Esophagus (tissue), 2 donors: ENCODE measurements at regions not wholly inside any gene's neighbourhood (a gene's known extent, or its start where the extent isn't known, plus 50 kb on each side); places are given as distances from the start of the nearest gene placed in this dataset.

ENCODE experiments used
- H3K27ac ChIP-seq, 2 donors: one replicate each; pipeline ENCODE4 v1.5.1; 2013; ENCODE audit warnings: low read depth in 2 of 2, mild to moderate bottlenecking in 2 of 2, inconsistent platforms in 1 of 2, low read length in 1 of 2, moderate library complexity in 1 of 2
- H3K27me3 ChIP-seq, 2 donors: one replicate each; pipeline ENCODE4 v1.6.1; 2013; ENCODE audit warnings: low read length in 2 of 2, control low read depth in 1 of 2, mild to moderate bottlenecking in 1 of 2; ENCODE audit not compliant: insufficient read depth in 2 of 2, control insufficient read depth in 1 of 2
- H3K36me3 ChIP-seq, 2 donors: one replicate each; pipeline ENCODE4 v1.6.1; 2013; ENCODE audit warnings: low read length in 1 of 2; ENCODE audit not compliant: control insufficient read depth in 2 of 2, insufficient read depth in 2 of 2
- H3K4me1 ChIP-seq, 2 donors: one replicate each; pipeline ENCODE4 v1.6.1; 2013; ENCODE audit warnings: low read length in 1 of 2; ENCODE audit not compliant: control insufficient read depth in 2 of 2, insufficient read depth in 2 of 2
- H3K4me3 ChIP-seq, 2 donors: one replicate each; pipeline ENCODE4 v1.5.1; 2013; ENCODE audit warnings: low read length in 2 of 2, mild to moderate bottlenecking in 2 of 2, low read depth in 1 of 2, moderate library complexity in 1 of 2
- H3K9me3 ChIP-seq, 2 donors: one replicate each; pipeline ENCODE4 v1.6.1; 2013; ENCODE audit warnings: mild to moderate bottlenecking in 2 of 2, low read depth in 1 of 2, low read length in 1 of 2, moderate library complexity in 1 of 2; ENCODE audit not compliant: control insufficient read depth in 2 of 2, insufficient read depth in 1 of 2
- WGBS, 2 donors: extraction: QIAGEN DNeasy Blood & Tissue Kit; methylation state at CpG; one replicate each; pipeline ENCODE4 v1.1.7; 2013; 5-methylcytosine and 5-hydroxymethylcytosine counted together
- donor health status: healthy with polysubstance abuse.
- donor health status: Bipolar disorder and iron deficiency.

GRCh38 chr5:23629396-23629795 lies 122.0 kb downstream of the PRDM9 start:
- no peak overlapping the region for H3K4me3 ChIP-seq

GRCh38 chr5:23631302-23632045 lies 124.1 kb downstream of the PRDM9 start:
- WGBS, 2 donors, result 66 to 69% methylated on average over 2 of the region's 2 CpGs
- Histone ChIP-seq H3K4me1 (no peaks in the 10 kb centered on the region), H3K36me3 (no peaks in the 10 kb centered on the region), H3K9me3 (no peaks in the 10 kb centered on the region), H3K4me3 (no peak overlapping the region), H3K27me3 (no peaks in the 10 kb centered on the region), H3K27ac (no peak overlapping the region)

More at GRCh38 chr5:23629396-23629795, 122.0 kb downstream of the PRDM9 start:
- Histone ChIP-seq H3K9me3 (no peaks in the 10 kb centered on the region), H3K27me3 (no peaks in the 10 kb centered on the region), H3K27ac (no peak overlapping the region), H3K4me1 (no peaks in the 10 kb centered on the region), H3K36me3 (no peaks in the 10 kb centered on the region)
- WGBS, 2 donors, result 75 to 84% methylated on average over 2 of the region's 2 CpGs

GRCh38 chr5:23635938-23636337 lies 128.5 kb downstream of the PRDM9 start:
- no peaks in the 10 kb centered on the region for H3K27me3 ChIP-seq
- no peak overlapping the region for H3K4me3 ChIP-seq
- no peaks in the 10 kb centered on the region for H3K4me1 ChIP-seq
- no peaks in the 10 kb centered on the region for H3K9me3 ChIP-seq
- no peaks in the 10 kb centered on the region for H3K36me3 ChIP-seq
- H3K27ac ChIP-seq, result no peak overlapping the region

GRCh38 chr5:23639326-23639725 lies 131.9 kb downstream of the PRDM9 start:
- Histone ChIP-seq H3K27ac (no peak overlapping the region), H3K36me3 (no peaks in the 10 kb centered on the region), H3K4me3 (no peak overlapping the region), H3K4me1 (no peaks in the 10 kb centered on the region), H3K9me3 (no peaks in the 10 kb centered on the region), H3K27me3 (no peaks in the 10 kb centered on the region)
- 69 to 74% methylated on average over 1 of the region's 1 CpG for WGBS, 2 donors

- no peak overlapping the region for H3K27ac ChIP-seq
- no peaks in the 10 kb centered on the region for H3K27me3 ChIP-seq
- 75 to 79% methylated on average over 1 of the region's 1 CpG for WGBS, 2 donors
- no peaks in the 10 kb centered on the region for H3K36me3 ChIP-seq
- H3K4me3 ChIP-seq, result no peak overlapping the region
- H3K9me3 ChIP-seq, result peaks cover 3 to 8% of the 10 kb centered on the region in 2 donors
- no peaks in the 10 kb centered on the region for H3K4me1 ChIP-seq
Measured at GRCh38 chr5:23648656-23649055, 141.2 kb downstream of the PRDM9 start.

GRCh38 chr5:23649594-23649993 lies 142.2 kb downstream of the PRDM9 start:
- no peak overlapping the region for H3K27ac ChIP-seq
- H3K4me3 ChIP-seq, result no peak overlapping the region
- H3K36me3 ChIP-seq, result no peaks in the 10 kb centered on the region
- H3K9me3 ChIP-seq, result peaks cover 3 to 8% of the 10 kb centered on the region in 2 donors
- WGBS, 2 donors, result 86 to 87% methylated on average over 4 of the region's 4 CpGs
- no peaks in the 10 kb centered on the region for H3K27me3 ChIP-seq
- H3K4me1 ChIP-seq, result no peaks in the 10 kb centered on the region

GRCh38 chr5:23655674-23656073 lies 148.3 kb downstream of the PRDM9 start:
- H3K4me3 ChIP-seq, result no peak overlapping the region
- H3K27ac ChIP-seq, result no peak overlapping the region
- WGBS, 2 donors, result 68 to 81% methylated on average over 2 of the region's 2 CpGs
- H3K36me3 ChIP-seq, result no peaks in the 10 kb centered on the region
- H3K9me3 ChIP-seq, result no peaks in the 10 kb centered on the region
- H3K27me3 ChIP-seq, result no peaks in the 10 kb centered on the region
- no peaks in the 10 kb centered on the region for H3K4me1 ChIP-seq

GRCh38 chr5:23675456-23675855 lies 168.0 kb downstream of the PRDM9 start:
- H3K27ac ChIP-seq, result no peak overlapping the region
- WGBS, 2 donors, result 83 to 94% methylated on average over 1 of the region's 1 CpG
- H3K36me3 ChIP-seq, result no peaks in the 10 kb centered on the region
- H3K4me3 ChIP-seq, result no peak overlapping the region
- H3K27me3 ChIP-seq, result no peaks in the 10 kb centered on the region
- peaks cover 9 to 11% of the 10 kb centered on the region in 2 donors for H3K9me3 ChIP-seq
- no peaks in the 10 kb centered on the region for H3K4me1 ChIP-seq

- 67% methylated on average over 1 of the region's 1 CpG for WGBS, 2 donors
- no peaks in the 10 kb centered on the region for H3K4me1 ChIP-seq
- H3K4me3 ChIP-seq, result no peak overlapping the region
- no peaks in the 10 kb centered on the region for H3K36me3 ChIP-seq
- H3K27ac ChIP-seq, result no peak overlapping the region
- no peaks in the 10 kb centered on the region for H3K27me3 ChIP-seq
- peaks cover 9 to 11% of the 10 kb centered on the region in 2 donors for H3K9me3 ChIP-seq
Measured at GRCh38 chr5:23677996-23678395, 170.6 kb downstream of the PRDM9 start.

GRCh38 chr5:23684103-23684502 lies 176.7 kb downstream of the PRDM9 start:
- Histone ChIP-seq H3K36me3 (no peaks in the 10 kb centered on the region), H3K4me1 (no peaks in the 10 kb centered on the region), H3K4me3 (no peak overlapping the region), H3K27ac (no peak overlapping the region), H3K27me3 (no peaks in the 10 kb centered on the region), H3K9me3 (peaks cover 0 to 2% of the 10 kb centered on the region in 2 donors)
- WGBS, 2 donors, result 28 to 33% methylated on average over 2 of the region's 2 CpGs
